HL-60 (cell line): ENCODE measurements at regions not wholly inside any gene's neighbourhood (a gene's known extent, or its start where the extent isn't known, plus 50 kb on each side); places are given as distances from the start of the nearest gene placed in this dataset.

Experiments
- DNase-seq, 2 experiments: peaks; one replicate each; pipeline ENCODE4 v3.0.0-alpha.2; 2010 to 2020; ENCODE audit warnings: low read depth in 1 of 2, low spot score in 1 of 2
- H3K27ac ChIP-seq: fragments of 250-450 bp; sonication (Bioruptor Pico); replicated peaks from 2 replicates; pipeline ENCODE4 v1.5.1; 2020; ENCODE audit warnings: mild to moderate bottlenecking, moderate library complexity
- H3K27me3 ChIP-seq: fragments of 250-450 bp; sonication (Bioruptor Pico); 2 replicates; pipeline ENCODE4 v1.5.1; 2021; ENCODE audit warnings: mild to moderate bottlenecking, moderate library complexity; ENCODE audit not compliant: insufficient read depth, poor library complexity, severe bottlenecking
- H3K4me3 ChIP-seq: replicated peaks from 2 replicates; pipeline ENCODE4 v1.5.1; 2011; ENCODE audit warnings: mild to moderate bottlenecking, control low read depth, low read length; ENCODE audit not compliant: insufficient read depth
- CTCF ChIP-seq: IDR thresholded peaks from one replicate; pipeline ENCODE4 v1.5.1; 2011; ENCODE audit warnings: low read length, control low read depth, inconsistent platforms; ENCODE audit not compliant: insufficient read depth
- GABPA ChIP-seq: IDR thresholded peaks from 2 replicates; pipeline ENCODE4 v1.6.1; 2012; ENCODE audit warnings: low read depth
- POLR2AphosphoS5 ChIP-seq: IDR thresholded peaks from 2 replicates; pipeline ENCODE4 v1.6.1; 2012; ENCODE audit warnings: low read depth
- SPI1 ChIP-seq: IDR thresholded peaks from 2 replicates; pipeline ENCODE4 v1.6.1; 2012; ENCODE audit warnings: low read depth, mild to moderate bottlenecking, borderline replicate concordance
- TF ChIP-seq, protein P1 (sequence below): IDR thresholded peaks from 2 replicates; pipeline ENCODE4 v1.6.1; 2012; ENCODE audit warnings: low read depth; ENCODE audit not compliant: insufficient replicate concordance

GRCh38 chr6:63458480-63459115, 113.7 kb upstream of the LOC128125822 start:
- TF ChIP-seq POLR2AphosphoS5 = no peak
- TF ChIP-seq GABPA = no peak
- no peak for TF ChIP-seq SPI1
- TF ChIP-seq CTCF = no peak
- TF ChIP-seq, protein P1, sequence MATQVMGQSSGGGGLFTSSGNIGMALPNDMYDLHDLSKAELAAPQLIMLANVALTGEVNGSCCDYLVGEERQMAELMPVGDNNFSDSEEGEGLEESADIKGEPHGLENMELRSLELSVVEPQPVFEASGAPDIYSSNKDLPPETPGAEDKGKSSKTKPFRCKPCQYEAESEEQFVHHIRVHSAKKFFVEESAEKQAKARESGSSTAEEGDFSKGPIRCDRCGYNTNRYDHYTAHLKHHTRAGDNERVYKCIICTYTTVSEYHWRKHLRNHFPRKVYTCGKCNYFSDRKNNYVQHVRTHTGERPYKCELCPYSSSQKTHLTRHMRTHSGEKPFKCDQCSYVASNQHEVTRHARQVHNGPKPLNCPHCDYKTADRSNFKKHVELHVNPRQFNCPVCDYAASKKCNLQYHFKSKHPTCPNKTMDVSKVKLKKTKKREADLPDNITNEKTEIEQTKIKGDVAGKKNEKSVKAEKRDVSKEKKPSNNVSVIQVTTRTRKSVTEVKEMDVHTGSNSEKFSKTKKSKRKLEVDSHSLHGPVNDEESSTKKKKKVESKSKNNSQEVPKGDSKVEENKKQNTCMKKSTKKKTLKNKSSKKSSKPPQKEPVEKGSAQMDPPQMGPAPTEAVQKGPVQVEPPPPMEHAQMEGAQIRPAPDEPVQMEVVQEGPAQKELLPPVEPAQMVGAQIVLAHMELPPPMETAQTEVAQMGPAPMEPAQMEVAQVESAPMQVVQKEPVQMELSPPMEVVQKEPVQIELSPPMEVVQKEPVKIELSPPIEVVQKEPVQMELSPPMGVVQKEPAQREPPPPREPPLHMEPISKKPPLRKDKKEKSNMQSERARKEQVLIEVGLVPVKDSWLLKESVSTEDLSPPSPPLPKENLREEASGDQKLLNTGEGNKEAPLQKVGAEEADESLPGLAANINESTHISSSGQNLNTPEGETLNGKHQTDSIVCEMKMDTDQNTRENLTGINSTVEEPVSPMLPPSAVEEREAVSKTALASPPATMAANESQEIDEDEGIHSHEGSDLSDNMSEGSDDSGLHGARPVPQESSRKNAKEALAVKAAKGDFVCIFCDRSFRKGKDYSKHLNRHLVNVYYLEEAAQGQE = no peak
- Histone ChIP-seq H3K27ac (no peak overlapping the region), H3K27me3 (no peaks in the 10 kb centered on the region), H3K4me3 (no peak overlapping the region)
- no peak for DNase-seq

- H3K27ac ChIP-seq = no peak overlapping the region
- TF ChIP-seq POLR2AphosphoS5 (no peak), SPI1 (no peak), GABPA (no peak), CTCF (no peak)
- TF ChIP-seq, protein P1 = no peak
- no peak for DNase-seq
- H3K4me3 ChIP-seq = no peak overlapping the region
- H3K27me3 ChIP-seq = no peaks in the 10 kb centered on the region
Measured at GRCh38 chr6:63459814-63460213, 112.5 kb upstream of the LOC128125822 start.

DNA sequence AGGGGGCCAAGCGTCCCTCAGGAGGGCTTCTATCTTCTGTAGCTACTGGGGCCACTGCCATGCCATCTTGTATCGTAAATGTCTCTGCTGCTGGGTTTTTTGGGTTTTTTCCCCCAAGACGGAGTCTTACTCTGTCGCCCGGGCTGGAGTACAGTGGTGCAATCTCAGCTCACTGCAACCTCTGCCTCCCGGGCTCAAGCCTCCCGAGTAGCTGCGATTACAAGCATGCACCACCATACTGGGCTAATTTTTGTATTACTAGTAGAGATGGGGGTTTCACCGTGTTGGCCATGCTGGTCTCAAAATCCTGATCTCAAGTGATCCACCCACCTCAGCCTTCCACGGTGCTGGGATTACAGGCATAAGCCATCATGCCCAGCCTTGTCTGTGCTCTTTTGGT, 111.3 kb upstream of the LOC128125822 start:
- TF ChIP-seq SPI1 = no peak
- Histone ChIP-seq H3K27ac (no peak overlapping the region), H3K27me3 (no peaks in the 10 kb centered on the region), H3K4me3 (no peak overlapping the region)
- no peak for DNase-seq

GRCh38 chr6:63464060-63464459, 108.2 kb upstream of the LOC128125822 start:
- TF ChIP-seq, protein P1 = no peak
- Histone ChIP-seq H3K4me3 (no peak overlapping the region), H3K27ac (no peak overlapping the region), H3K27me3 (no peaks in the 10 kb centered on the region)
- DNase-seq = no peak
